Stimulated activated CD8-positive, alpha-beta memory T cell treated with anti-CD3 and anti-CD28 coated beads, Interleukin-4, amount 100 ng/mL, for 1 hour (primary cell): ENCODE measurements at regions not wholly inside any gene's neighbourhood (a gene's known extent, or its start where the extent isn't known, plus 50 kb on each side); places are given as distances from the start of the nearest gene placed in this dataset.
"Not testable (repeated sequence)": the region's sequence is repeated elsewhere in the genome, so short reads cannot be mapped to it uniquely, and the experiment has no call there.

Experiments
- DNase-seq, 2 donors: peaks; one replicate each; pipeline ENCODE4 v3.0.0-alpha.2; 2020; ENCODE audit warnings: low read depth in 2 of 2, low spot score in 1 of 2

DNA sequence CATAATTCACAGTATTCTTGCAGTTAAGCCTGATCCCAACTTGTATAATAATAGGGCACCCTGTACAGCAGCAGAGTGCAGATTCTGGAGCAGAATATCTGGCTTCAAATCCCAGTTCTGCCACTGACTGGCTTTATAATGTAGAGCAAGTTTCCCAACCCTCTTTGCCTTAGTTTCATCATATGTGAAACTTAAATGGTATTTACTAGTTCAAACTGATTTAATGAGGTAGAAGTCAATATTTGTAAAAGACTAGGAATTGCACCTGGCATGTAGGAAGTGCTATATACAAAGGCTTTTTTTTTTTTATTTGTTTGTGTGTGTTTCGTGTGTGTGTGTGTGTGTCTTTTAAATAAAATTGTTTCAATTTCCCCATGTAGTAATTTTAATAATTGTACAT, 125.9 kb downstream of the CCER1 start:
- DNase-seq: no peak

- no peak for DNase-seq
Observed at GRCh38 chr12:90828621-90829020, 126.4 kb downstream of the CCER1 start.

DNA sequence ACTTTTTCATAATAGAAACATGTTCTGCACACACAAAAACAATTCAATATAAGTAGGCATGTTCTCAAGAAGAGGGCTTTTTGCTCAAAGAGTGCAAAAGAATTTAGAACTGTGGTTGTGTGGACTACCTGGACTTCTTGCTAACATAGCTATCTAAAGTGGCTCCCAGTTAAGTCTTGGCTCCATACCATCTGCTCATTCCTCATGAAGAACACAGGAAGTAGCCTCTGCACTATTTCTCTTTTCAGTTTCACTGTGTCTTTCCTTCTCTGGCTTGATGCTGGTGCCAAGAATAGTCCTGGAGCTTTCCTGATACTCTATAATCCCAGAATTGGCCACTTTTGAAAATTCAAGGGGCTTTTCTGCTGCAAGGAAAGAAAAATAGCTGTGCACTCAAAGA, 127.4 kb downstream of the CCER1 start:
- no peak for DNase-seq

DNA sequence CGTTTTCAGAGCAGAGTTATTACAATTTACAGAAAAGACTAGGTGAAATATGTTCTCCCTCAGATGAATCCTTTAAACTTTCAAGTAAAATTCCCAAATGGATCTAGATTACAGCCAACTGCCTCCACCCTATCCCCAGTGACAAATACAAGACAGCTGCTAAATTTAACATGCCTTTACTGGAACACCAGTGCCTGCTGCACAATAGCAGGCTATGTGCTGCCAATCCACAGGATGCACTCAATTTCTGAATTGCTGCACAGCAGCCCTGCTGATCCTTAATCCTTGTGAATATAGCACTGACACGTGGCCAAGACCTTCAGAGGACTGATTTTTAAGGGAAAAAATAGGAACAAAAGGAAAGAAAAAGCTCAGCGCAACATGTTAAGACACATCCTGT, 128.9 kb downstream of the CCER1 start:
- DNase-seq: no peak

DNA sequence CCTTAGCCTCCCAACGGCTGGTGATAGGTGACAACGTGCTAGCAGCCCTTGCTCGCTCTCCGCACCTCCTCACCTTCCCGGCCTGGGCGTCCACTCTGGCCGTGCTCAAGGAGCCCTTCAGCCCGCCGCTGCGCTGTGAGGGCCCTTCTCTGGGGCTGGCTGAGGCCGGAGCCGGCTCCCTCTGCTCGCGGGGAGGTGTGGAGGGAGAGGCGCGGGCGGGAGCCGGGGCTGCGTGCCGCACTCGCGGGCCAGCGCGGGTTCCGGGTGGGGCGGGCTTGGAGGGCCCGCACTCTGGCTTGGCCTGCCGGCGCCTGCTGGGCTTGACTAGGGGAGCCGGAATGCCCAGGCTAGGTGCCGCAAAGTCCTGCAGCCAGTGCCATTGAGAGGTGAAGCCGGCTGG, 131.1 kb downstream of the CCER1 start:
- DNase-seq: no peak

GRCh38 chr12:90819709-90820108, 135.3 kb downstream of the CCER1 start:
- no peak for DNase-seq

DNA sequence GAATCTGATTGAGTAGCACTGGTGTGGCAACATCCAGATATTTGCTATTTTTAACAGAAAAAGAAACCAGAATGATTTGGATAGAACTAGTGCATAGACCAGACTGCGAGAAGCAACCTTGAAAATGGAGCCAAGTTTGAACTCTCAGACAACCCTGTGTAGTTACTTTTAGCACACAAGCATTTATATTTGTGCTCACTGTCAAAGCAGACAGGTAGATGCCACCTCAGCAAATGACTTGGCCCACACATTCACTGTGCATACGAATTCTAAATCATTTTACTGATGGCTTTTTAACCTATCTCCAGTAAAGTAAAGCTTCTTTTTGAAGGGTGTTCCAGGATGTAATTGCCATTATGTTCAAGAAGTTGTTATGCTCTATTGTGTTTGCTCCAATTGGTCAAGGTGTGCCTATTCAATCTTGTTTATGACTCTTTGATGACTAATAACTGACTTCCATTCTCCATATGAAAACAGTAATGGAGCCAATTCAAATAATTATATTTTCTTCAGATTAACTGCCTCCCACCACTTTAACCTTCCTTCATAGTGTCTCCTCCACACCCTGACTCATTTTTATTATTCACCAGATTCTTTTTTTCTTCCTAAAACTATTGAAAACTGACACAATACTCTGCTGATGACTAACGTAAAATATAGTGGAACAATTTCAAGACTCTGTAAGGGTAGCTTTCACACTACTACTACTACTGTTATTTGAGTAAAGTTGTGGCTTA, 138.5 kb downstream of the CCER1 start:
- DNase-seq: no peak

GRCh38 chr12:90809940-90810339, 145.0 kb downstream of the CCER1 start:
- DNase-seq: no peak

DNA sequence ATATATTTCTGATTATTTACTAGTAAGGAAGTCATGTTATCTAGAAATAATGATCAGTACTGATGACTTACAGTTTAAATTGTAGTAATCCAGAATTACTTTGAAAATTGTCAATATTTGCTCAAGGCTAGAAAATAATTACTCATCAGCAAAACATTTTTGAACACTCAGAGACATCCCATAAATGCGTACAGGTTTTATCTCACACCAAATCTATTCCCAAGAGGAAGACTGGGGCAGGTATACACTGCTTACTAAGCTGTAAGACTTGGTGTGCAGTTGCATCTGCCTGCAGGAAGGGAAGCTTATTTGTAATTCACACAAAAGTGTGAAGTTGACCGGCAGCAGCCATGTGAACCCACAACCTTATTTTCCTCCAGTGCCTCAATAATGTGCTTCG, 146.4 kb downstream of the CCER1 start:
- no peak for DNase-seq

DNA sequence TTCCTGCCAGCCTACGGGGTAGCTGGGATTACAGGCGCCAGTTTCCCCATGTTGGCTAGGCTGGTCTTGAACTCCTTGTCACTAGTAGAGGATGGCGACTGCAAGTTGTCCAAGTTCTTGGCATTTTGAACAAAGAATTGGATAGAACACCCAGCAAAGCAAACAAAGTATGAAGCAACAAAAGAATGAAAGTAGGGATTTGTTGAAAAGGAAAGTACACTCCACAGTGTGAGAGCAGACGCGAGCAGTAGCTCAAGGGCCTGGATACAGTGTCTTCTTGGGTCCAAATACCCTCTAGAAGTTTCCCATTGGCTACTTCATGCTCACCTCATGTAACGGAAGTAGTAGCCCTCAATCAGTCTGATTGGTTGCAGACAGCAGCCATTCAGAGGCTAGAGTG, 152.2 kb downstream of the CCER1 start:
- no peak for DNase-seq

DNA sequence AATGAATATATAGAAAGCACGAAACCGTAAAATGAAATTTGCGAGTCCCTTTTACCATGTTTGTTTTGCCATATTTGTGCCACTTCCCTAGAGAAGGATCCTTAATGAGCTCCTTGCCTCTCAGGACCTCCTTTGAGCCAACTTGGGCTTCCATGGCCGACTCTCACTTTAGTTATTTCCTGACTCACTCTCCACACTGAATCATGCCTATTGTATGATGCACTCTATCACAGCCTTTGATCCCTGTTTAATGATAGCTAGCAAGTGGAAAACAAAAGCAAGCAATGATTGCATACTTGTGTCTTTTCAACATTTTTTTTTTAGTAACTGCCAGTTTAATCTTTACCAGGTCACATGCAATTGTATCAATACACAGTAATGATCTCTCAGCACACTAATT, 153.2 kb downstream of the CCER1 start:
- DNase-seq: no peak

- DNase-seq: no peak
Observed at GRCh38 chr12:90794212-90794611, 160.8 kb downstream of the CCER1 start.

DNA sequence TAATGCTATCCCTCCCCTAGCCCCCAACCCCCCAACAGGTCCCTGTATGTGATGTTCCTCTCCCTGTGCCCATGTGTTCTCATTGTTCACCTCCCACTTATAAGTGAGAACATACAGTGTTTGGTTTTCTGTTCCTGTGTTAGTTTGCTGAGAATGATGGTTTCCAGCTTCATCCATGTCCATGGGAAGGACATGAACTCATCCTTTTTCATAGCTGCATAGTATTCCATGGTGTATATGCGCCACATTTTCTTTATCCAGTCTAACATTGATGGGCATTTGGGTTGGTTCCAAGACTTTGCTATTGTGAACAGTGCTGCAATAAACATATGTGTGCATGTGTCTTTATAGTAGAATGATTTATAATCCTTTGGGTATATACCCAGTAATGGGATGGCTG, 162.3 kb downstream of the CCER1 start:
- not testable (repeated sequence) for DNase-seq

GRCh38 chr12:90791445-90791844, 163.5 kb downstream of the CCER1 start:
- no peak for DNase-seq

DNA sequence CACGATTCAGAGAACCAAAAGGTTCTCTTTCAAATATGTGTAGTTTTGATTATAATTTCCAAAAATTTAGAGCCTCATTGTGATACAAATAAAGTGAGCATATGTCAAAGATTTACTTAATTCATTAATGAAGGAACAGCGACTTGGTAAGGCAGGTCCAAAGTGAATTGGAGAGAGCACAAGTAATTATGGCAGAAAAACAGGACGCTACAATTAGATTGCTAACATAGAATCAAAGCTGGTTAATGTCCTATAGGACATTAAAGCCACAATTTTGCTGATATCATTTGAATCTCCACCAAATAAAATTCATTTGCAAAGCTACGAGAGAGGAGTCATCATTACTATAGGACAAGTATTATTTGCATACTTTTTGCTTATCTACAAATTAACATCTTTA, 164.2 kb downstream of the CCER1 start:
- no peak for DNase-seq

DNA sequence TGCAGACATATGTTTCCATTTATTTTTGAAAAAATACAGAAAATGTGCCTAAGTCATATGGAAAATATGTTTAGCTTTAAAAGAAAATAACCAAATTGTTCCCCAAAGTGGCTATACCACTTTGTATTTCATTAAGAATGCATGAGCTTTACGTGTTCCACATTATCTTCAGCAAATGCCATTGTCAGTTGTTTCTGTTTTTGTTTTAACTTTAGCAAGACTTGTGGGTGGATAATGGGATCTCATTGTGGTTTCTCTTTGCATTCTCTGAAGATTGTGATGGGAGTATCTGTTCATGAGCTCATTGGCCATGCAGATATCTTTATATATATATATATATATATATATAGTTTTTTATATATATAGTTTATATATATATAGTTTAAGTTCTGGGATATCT, 181.5 kb downstream of the CCER1 start:
- DNase-seq: no peak

DNA sequence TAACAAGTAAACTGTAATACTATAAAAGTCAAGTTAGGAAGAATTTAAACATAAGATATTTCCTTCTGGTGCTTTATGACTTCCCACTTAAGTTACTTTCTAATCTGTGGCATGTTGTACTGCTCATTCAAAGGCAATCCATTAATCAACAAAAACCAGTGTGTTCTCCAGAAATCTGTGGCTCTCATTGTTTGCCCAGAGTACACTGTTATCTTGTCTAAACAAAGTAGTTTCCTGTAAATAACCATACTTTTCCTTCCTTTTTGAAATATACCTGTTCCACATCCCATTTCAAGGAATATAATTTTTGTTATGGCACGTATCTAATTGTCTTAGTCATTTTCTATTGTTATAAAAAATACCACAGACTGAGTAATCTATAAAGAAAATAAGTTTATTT, 184.1 kb downstream of the CCER1 start:
- no peak for DNase-seq

DNA sequence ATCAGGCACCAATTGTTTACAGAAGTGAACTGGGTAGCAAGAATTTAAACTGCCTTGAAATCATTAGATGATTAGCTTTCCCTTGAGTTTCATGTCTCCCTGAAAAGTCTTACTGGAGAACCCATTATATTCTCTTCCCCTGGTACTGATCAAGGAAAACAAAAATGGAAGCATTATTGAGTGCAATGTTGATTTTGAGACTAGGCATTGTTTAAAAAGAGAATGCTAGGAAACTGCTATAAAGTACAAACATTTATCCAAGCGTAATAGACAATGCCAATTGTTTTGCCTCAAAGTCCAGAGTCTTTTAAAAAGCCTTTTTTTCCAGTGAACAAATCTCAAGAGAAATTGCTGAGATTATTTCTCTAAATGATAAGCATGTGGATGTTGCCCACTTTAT, 197.0 kb downstream of the CCER1 start:
- DNase-seq: no peak

GRCh38 chr12:90745211-90745610, 209.8 kb downstream of the CCER1 start:
- no peak for DNase-seq

- no peak for DNase-seq
Observed at GRCh38 chr12:90741611-90742010, 213.4 kb downstream of the CCER1 start.

DNA sequence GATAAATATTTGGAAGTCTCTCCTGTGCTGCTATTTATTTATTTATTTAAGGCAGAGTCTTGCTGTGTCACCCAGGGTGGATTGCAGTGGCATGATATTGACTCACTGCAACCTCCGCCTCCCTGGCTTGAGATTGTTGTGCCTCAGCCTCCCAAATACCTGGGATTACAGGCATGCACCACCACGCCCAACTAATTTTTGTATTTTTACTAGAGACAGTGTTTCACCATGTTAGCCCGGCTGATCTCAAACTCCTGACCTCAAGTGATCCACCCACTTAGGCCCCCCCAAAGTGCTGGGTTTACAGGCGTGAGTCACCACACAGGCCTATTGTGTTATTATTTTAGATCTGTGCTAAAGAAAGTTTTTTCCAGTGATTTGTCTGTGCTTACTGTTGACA, 225.2 kb downstream of the CCER1 start:
- DNase-seq: no peak

DNA sequence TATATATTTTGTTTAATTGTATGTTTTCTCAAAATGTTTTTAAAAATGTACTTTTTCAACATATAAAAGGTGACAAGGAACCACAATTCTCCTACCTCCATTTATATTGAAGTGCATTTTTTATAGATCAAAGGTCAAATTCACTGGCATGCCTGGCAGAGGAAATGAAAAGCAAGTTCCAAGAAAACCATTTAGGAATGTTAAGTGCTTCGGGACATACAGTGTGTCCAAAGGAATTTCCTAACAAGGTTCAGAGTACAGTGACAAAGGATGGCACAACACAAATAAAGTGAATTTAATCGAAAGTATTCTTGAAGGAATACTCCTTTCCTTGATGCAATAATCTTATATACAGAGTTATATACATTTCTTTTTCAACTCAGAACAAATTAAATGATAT, 242.3 kb downstream of the CCER1 start:
- no peak for DNase-seq

DNA sequence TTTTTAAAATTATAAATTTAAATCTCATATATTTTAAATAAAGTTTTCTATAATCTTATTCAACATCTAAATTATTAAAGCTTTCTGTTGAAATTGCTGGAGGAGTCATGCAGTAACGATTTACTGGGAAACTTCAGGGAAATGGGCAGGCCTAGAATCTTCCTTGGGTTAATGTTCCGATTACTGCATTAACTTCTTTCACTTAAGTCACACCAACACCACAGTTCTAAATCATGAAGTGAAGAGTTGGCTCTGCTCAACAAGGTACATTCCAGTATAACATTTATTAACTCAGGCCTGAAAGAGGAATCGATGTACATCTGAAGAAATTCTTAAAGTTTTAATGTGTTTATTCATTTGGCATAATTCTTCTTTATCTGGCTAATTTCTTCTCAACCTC, 244.3 kb downstream of the CCER1 start:
- DNase-seq: no peak

DNA sequence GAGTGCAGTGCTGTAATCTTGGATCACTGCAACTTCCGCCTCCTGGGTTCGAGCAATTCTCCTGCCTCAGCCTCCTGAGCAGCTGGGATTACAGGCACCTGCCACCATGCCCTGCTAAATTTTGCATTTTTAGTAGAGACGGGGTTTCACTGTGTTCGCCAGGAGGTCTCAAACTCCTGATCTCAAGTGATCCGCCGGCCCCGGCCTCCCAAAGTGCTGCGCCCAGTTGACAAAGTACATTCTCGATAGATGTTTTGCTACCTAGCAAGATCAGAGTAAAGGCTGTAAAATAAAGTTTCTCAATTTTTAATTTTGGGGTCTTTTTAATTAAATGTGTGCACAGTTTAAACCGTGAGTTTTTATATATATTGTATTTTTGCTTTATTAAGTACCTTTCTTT, 248.9 kb downstream of the CCER1 start:
- DNase-seq: no peak
